Left renal cortex interstitium (tissue), 4 donors: ENCODE measurements at regions not wholly inside any gene's neighbourhood (a gene's known extent, or its start where the extent isn't known, plus 50 kb on each side); places are given as distances from the start of the nearest gene placed in this dataset.
A peak's percentile ranks its signal among the peaks of the same experiment; 100 is the strongest.

Experiments
- DNase-seq, 4 donors: peaks; one replicate each; pipeline ENCODE4 v3.0.0-alpha.2; 2013; ENCODE audit warnings: low read depth in 4 of 4, low spot score in 2 of 4, missing footprints in 1 of 4

DNA sequence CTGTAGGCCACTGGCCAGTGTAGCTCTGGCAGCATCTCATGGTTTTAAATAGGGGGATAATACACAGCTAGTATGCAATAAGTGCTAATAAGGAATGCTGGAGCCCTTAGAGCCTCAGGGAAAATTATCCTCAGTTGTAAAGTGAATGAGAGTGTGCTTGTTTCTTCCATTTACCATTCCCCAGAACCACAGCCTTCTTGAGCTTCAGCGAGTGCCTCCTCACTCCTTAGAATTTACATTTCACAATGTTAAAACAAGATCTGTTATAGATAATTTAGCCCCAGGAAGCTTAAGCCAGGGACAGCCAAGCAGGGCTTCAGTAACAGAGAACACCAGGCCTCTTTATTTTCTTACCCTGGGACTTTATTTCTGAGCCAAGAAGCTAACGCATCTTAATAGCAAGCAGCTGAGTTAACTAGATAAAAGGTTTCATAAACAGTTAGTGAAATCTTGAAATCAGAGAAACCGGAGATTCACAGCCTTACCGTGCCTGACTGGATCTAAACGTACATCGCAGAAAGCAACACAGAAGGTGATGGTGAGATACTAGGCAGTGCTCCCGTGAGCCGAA lies 535.2 kb downstream of the TDRD15 start:
- no peak for DNase-seq

GRCh38 chr2:21664083-21664482 lies 540.3 kb downstream of the TDRD15 start:
- DNase-seq = no peak

DNA sequence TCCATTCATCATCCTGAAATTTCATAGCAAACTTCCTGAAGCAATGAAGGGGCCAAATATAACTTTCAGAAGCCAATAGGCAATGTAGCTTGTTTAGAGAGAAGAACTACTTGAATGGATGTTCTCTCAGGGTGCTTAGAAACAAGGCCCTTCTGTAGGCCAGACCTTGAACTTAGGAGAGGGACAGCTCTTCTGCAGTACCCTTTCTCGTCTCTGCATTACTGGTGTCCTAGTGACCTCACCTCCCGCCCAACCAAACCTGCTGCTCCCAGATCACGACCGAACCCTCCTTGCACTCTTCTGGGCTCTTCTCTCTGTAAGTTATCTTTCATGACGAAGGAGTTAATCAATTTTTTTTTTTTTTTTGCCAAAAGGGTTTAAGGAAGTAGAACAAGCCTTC lies 543.9 kb downstream of the TDRD15 start:
- no peak for DNase-seq

DNA sequence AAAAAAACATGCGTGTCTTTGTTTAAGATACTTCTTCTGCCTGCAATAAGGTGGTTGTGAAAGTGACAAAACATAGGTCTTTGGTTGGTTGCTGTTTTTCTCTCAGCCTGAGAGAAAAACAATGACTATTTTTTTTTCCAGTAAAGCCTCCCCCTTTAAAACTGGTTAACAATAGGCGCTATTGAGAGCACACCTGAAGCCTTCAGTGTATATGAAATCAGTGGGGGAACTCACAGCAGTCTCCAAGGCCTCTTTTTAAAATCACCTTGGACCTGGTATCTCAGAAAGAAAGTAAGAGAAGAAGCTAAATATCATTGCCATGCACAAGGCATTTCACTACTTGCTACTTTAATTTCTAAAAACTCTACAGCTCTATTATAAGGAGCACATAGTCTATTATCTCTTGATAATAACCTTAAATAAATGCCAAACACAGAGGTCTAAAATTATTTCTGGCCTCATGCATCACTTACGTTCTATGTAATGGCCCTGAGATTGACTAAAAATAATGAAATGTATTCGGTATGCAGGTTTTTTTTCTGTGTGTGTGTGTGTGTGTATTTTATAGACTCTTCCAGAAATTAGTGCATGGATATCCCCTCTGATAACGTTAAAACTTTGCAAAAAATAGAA lies 544.4 kb downstream of the TDRD15 start:
- no peak for DNase-seq

GRCh38 chr2:21676041-21676440 lies 552.3 kb downstream of the TDRD15 start:
- DNase-seq = no peak

DNA sequence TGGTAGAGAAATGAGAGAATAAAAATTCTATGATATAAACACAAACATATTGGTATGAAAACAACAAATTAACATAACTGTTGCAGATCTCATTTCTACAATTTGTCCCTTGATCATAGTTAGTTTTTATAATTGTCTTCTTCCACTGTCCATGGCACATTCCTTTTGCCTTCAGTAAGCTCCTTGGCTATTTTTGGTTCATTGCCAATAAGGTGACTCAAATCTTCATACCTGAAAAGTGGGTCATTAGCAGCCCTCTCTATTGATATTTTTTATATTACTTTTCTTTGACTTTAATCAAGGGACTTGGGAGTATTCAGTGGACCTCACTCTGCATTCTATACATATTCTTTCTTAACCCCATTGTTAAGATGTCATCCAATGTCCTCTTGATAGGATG lies 552.9 kb downstream of the TDRD15 start:
- no peak for DNase-seq

GRCh38 chr2:21683838-21684237 lies 560.1 kb downstream of the TDRD15 start:
- DNase-seq = no peak

DNA sequence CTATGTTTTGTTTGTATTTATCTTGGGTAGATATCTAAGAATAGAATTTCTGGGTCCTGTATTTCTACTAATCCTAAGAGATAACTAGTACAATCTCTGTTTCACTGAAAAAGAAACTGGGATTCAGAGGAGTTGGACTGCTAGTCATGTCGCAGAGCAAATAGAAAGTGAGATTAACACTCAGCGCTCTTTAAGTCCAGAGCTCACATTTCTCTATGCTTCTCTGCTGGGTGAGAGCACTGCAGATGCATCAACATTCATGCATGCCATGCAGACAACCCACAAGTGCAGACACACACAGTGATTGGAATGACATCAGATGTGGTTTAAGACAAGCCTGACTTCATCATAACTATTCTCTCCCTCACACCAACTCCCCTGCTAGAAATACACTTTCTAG lies 563.8 kb downstream of the TDRD15 start:
- DNase-seq = no peak

DNA sequence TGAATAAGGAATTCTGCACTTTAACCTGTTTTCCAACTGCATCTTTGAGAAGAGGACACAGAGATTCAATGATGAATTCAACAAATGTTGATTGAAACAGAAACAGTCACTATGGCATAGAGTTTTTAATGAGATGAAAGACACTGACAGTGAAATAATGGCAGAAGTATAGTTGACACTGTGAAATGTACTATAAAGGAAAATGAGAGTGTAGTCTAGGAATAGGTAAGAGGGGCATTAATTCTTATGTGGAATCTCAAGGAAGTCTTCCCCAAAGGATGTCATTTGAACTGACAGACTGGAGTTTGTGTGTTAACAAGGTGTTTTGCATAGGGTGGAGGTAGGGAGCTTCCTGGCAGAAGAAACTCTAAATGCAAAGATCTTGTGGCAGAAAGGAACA lies 566.2 kb downstream of the TDRD15 start:
- no peak for DNase-seq

DNA sequence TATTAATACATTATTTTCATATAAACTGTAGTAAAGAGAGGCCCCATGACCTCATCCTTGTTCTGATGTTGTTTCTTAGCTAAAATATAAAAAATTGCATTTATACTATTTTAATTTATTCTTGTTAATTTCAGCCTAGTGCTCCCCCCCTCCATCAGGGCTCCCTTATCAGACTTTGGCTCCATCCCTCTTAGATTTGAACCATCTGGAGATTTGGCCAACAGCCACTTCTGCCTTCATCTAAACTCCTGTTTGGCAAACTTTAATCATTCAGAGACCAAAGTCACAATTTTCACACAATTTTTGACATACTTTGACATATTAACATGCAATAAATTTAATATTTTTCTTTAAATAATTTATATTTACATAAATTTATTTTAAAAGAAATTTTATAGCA lies 569.3 kb downstream of the TDRD15 start:
- DNase-seq = peak in 2 of 4 donors; percentile 18 to 28

DNA sequence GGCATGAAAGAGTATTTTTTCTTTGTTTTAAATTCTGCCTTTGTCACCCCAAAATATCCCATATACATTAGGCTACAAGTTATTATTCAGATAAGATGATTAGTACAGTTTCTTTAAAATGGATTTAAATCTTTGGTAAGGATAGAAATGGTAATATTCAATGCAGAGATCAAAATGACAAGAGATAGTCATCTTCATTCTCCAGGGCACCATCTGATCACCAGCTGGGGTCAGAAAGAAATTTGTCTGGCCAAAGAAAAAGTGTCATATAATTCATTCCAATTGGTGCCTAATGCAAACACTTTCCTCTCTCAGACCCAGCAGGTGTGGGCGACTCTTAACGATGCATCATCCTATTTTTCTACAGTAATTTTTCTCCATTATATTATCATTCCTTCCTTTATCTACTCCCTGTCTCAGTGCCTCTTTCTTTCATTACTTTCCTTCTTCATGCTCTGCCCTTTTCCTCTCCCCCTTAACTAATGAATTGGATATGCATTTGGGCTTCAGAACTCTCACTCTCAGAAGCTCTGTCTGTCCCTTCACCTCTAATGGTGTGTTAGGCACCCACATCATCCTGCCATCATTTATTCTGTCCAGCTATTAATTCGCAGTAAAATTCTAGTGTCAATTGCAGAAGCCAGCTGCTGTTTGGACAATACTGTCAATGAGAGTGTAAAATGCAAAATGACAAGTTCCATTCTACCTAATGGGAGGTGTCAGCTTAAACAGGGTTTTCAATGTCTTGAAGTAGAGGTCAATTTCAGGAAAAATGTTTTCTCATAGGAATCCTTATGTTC lies 570.5 kb downstream of the TDRD15 start:
- DNase-seq = no peak

DNA sequence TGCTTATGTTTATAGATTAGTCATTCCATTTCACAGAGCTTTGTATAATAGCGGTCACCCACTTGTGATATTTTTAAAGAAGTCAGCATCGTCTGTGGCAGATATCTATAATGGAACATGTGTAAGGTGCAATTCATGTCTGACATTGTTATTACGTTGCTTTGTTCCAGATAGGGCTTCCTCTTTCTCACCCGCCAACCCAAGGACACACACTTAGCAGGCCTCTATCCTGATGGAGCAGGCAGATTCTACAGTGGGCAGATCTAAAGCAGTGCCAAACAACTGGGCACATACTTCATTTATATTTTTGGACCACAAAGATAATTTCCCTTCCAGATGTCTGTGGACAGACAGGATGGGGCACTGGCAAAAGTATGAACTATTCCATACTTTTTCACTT lies 573.1 kb downstream of the TDRD15 start:
- DNase-seq = no peak

DNA sequence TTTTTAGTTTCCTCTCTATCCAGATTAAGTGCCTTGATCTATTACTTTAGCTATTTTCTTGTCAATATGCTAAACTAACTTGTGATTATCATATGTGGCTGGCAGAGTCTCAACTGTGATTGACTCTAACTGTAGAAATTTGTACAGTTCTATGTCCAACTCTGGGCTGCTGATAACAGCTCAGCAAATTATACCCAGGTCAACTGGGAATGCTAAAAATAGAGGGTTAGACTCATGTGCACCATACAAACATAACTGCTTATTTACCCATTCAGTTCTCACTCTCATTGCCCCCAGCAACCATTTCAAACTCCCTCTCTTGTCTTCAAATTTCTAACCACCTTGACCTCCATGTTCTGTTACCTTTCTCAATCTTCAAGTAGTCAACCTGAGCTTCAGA lies 576.9 kb downstream of the TDRD15 start:
- no peak for DNase-seq

GRCh38 chr2:21710031-21710430 lies 586.3 kb downstream of the TDRD15 start:
- no peak for DNase-seq

DNA sequence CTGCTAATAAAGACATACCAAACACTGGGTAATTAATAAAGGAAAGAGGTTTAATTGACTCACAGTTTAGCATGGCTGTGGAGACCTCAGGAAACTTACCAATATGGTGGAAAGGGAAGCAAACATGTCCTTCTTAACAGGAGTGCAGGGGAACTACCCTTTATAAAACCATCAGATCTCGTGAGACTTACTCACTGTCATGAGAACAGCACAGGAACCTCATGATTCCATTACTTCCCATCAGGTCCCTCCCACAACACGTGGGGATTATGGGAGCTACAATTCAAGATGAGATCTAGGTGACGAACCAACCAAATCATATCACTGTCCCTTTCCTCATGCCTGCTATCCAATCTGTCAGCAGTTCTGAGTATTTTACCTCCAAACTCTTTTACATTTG lies 586.7 kb downstream of the TDRD15 start:
- no peak for DNase-seq

- no peak for DNase-seq
Observed at GRCh38 chr2:21715887-21716286, 592.1 kb downstream of the TDRD15 start.

GRCh38 chr2:21727101-21727500 lies 603.3 kb downstream of the TDRD15 start:
- no peak for DNase-seq

GRCh38 chr2:21728133-21728532 lies 604.4 kb downstream of the TDRD15 start:
- DNase-seq = no peak

DNA sequence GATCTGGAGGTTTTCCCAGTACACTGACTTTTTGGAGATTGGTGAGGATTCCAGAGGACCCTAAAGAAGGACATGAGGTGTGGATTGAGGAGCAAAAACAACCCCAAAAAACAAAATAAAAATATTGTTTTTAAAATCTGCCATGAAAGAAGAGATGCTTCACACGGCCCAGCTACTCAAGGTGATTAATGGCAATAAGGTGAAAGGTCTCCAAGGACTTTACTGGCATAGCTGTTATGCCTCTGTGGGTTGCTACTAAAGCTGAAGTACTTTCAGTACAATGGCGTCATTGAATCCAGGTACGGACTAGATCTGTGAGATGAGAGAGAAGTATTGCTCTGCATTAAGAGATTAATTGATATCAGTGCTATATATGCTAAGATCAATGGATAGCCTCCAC lies 606.4 kb downstream of the TDRD15 start:
- no peak for DNase-seq

DNA sequence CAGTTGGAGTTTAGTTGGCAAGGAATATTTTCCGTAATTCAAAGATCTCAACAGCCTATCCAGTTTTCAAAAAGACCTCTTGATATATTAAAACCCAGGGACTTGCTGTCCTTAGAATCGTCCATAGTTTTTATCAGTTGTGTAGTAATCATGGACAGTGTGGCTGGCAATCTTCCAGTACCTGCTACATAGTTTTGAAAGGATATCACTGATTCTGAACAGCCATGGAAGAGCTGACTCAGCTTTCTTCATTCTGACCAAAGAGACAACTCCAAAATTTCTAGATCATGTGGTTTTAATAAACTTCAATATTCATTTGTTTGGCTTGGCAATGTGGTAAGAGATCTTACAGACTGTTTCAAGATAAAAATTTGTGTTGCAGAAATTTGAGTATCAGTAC lies 616.7 kb downstream of the TDRD15 start:
- no peak for DNase-seq

- DNase-seq = no peak
Observed at GRCh38 chr2:21746499-21746898, 622.7 kb downstream of the TDRD15 start.

- DNase-seq = no peak
Observed at GRCh38 chr2:21748501-21748900, 624.7 kb downstream of the TDRD15 start.
